ENCODE measurements at regions not wholly inside any gene's neighbourhood (a gene's known extent, or its start where the extent isn't known, plus 50 kb on each side); places are given as distances from the start of the nearest gene placed in this dataset.

DNA sequence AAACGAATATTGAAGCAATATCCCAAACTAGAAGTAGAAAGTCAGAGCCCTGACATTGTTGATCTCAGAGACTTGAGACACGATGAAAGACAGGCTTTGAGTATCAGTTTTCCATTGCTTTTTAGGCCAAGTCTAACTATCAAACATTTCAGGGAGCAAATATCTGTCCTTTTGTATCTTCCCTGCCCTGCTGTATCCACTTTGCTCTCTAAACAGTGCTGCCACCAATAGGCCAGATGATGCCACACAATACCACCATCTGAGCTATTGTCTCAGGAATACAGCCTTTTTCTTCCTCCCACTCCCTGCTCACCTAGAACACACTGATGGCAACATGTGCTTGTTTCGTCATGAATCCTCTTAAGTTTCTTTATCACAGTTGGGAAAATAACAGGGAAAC, 62.6 kb upstream of the SPAG17 start:
- Histone ChIP-seq H3K27ac (no peak overlapping the region), H3K9me3 (no peaks in the 10 kb centered on the region), H3K4me3 (no peak overlapping the region), H3K4me1 (no peaks in the 10 kb centered on the region), H3K36me3 (no peaks in the 10 kb centered on the region), H3K27me3 (no peaks in the 10 kb centered on the region)
- DNase-seq: no peak
- 68 to 71% methylated on average over 2 to 3 of the region's 3 CpGs for WGBS, 2 donors (ENCODE audit: low coverage in 1 of 2)
- in situ Hi-C loops (cut with MboI; ENCODE audit: low pct_ligation_motif_present in 1 of 4, low pct_unique_long_range_greater_than_20kb in 1 of 4, low sequenced_read_pairs in 3 of 4) (no loop called here), intact Hi-C loops (cut with DNase I; ENCODE audit: low total_unique reads) (no loop called here)
- TF ChIP-seq POLR2A (IDR thresholded peaks at IDR 0.05) (no peak), EP300 (IDR thresholded peaks at IDR 0.05; ENCODE audit: low read depth) (no peak), POLR2AphosphoS5 (IDR thresholded peaks at IDR 0.05) (no peak)
- TF ChIP-seq, protein P1, sequence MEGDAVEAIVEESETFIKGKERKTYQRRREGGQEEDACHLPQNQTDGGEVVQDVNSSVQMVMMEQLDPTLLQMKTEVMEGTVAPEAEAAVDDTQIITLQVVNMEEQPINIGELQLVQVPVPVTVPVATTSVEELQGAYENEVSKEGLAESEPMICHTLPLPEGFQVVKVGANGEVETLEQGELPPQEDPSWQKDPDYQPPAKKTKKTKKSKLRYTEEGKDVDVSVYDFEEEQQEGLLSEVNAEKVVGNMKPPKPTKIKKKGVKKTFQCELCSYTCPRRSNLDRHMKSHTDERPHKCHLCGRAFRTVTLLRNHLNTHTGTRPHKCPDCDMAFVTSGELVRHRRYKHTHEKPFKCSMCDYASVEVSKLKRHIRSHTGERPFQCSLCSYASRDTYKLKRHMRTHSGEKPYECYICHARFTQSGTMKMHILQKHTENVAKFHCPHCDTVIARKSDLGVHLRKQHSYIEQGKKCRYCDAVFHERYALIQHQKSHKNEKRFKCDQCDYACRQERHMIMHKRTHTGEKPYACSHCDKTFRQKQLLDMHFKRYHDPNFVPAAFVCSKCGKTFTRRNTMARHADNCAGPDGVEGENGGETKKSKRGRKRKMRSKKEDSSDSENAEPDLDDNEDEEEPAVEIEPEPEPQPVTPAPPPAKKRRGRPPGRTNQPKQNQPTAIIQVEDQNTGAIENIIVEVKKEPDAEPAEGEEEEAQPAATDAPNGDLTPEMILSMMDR (IDR thresholded peaks at IDR 0.05): no peak

- in situ Hi-C loops (cut with MboI; ENCODE audit: low pct_ligation_motif_present in 1 of 4, low pct_unique_long_range_greater_than_20kb in 1 of 4, low sequenced_read_pairs in 3 of 4) (no loop called here), intact Hi-C loops (cut with DNase I; ENCODE audit: low total_unique reads) (no loop called here)
- Histone ChIP-seq H3K27me3 (no peaks in the 10 kb centered on the region), H3K9me3 (no peaks in the 10 kb centered on the region), H3K4me3 (no peak overlapping the region), H3K4me1 (no peaks in the 10 kb centered on the region), H3K27ac (no peak overlapping the region), H3K36me3 (no peaks in the 10 kb centered on the region)
- DNase-seq: no peak
- TF ChIP-seq EP300 (IDR thresholded peaks at IDR 0.05; ENCODE audit: low read depth): no peak
- TF ChIP-seq, protein P1 (IDR thresholded peaks at IDR 0.05): no peak
- TF ChIP-seq POLR2AphosphoS5 (IDR thresholded peaks at IDR 0.05): no peak
- no peak for TF ChIP-seq POLR2A (IDR thresholded peaks at IDR 0.05)
These were observed 61.6 kb upstream of the SPAG17 start for GRCh38 chr1:118246646-118247045.

DNA sequence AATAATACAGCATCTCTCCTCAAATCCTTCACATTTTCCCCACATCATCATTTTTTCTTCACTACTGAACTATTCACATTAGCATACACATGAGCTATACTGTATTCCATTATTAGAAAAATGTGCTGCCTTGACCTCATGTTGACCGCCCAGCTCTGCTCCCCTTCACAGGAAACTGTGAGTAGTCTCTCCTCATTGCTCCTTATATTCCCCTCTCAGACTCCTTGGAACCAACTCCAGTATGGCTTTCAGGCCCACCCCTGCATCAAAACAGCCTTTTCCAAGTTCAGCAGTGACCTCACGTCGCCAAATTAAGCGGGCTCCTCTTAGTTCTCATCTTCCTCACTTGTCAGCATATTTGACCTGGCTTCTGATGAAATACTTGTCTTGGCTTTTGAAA, 59.2 kb upstream of the SPAG17 start:
- no peaks in the 10 kb centered on the region for H3K9me3 ChIP-seq
- intact Hi-C loops (cut with DNase I; ENCODE audit: low total_unique reads): no loop called here
- no peaks in the 10 kb centered on the region for H3K36me3 ChIP-seq
- in situ Hi-C loops (cut with MboI; ENCODE audit: low pct_ligation_motif_present in 1 of 4, low pct_unique_long_range_greater_than_20kb in 1 of 4, low sequenced_read_pairs in 3 of 4): no loop called here
- no peak for TF ChIP-seq EP300 (IDR thresholded peaks at IDR 0.05; ENCODE audit: low read depth)
- no peak for TF ChIP-seq POLR2A (IDR thresholded peaks at IDR 0.05)
- TF ChIP-seq, protein P1 (IDR thresholded peaks at IDR 0.05): no peak
- TF ChIP-seq POLR2AphosphoS5 (IDR thresholded peaks at IDR 0.05): no peak
- no peak for DNase-seq
- H3K27me3 ChIP-seq: no peaks in the 10 kb centered on the region
- no peaks in the 10 kb centered on the region for H3K4me1 ChIP-seq
- WGBS, 2 donors (ENCODE audit: low coverage in 1 of 2): 42 to 53% methylated on average over 3 to 4 of the region's 4 CpGs
- H3K27ac ChIP-seq: no peak overlapping the region
- no peak overlapping the region for H3K4me3 ChIP-seq

DNA sequence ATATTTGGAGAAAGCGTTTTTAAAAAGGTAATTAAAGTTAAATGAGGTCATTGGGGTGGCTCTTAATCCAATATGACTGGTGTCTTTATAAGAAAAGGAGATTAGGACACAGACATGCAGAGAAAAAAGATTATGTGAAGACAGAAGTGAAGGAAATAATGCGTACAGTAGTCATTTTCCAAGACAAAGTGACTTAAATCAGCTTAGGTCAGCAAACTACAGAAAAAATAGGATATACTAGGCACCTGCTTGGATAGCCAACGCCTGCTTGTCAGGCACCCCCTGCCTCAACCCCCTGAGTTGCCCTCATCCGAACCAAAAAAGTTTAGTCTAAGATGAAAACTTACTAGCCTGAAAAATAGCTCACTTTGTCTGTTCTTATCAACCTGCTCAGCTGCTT, 58.2 kb upstream of the SPAG17 start:
- Histone ChIP-seq H3K27me3 (no peaks in the 10 kb centered on the region), H3K36me3 (no peaks in the 10 kb centered on the region), H3K27ac (no peak overlapping the region), H3K4me3 (no peak overlapping the region), H3K9me3 (no peaks in the 10 kb centered on the region), H3K4me1 (no peaks in the 10 kb centered on the region)
- TF ChIP-seq EP300 (IDR thresholded peaks at IDR 0.05; ENCODE audit: low read depth) (no peak), POLR2A (IDR thresholded peaks at IDR 0.05) (no peak), POLR2AphosphoS5 (IDR thresholded peaks at IDR 0.05) (no peak)
- TF ChIP-seq, protein P1 (IDR thresholded peaks at IDR 0.05): no peak
- no peak for DNase-seq
- intact Hi-C loops (cut with DNase I; ENCODE audit: low total_unique reads): no loop called here
- in situ Hi-C loops (cut with MboI; ENCODE audit: low pct_ligation_motif_present in 1 of 4, low pct_unique_long_range_greater_than_20kb in 1 of 4, low sequenced_read_pairs in 3 of 4): no loop called here
- 75% methylated on average over 4 of the region's 4 CpGs; no CpG with 5 or more reads in 1 of the 2 donors for WGBS, 2 donors (ENCODE audit: low coverage in 1 of 2)

Small RNA genes in the stretch of these regions (small RNA-seq; reads per million reads assigned to genes)
- gene RNA5SP56: 0 reads per million in 4 donors

All from transverse colon (tissue), 4 donors.